GM19351 (cell line): ENCODE measurements at regions not wholly inside any gene's neighbourhood (a gene's known extent, or its start where the extent isn't known, plus 50 kb on each side); places are given as distances from the start of the nearest gene placed in this dataset.

Experiments
- ATAC-seq: cut with Tn5 transposase; IDR thresholded peaks from one replicate; pipeline ENCODE4 v1.9.1; 2021; ENCODE audit warnings: mild to moderate bottlenecking, moderate library complexity; ENCODE audit not compliant: unreplicated experiment

- no peak for ATAC-seq
Measured at GRCh38 chr2:71746946-71747501, 293.7 kb downstream of the DYSF start.

- no peak for ATAC-seq
Measured at GRCh38 chr2:71744781-71745180, 291.4 kb downstream of the DYSF start.

GRCh38 chr2:71743995-71744675, 290.8 kb downstream of the DYSF start:
- no peak for ATAC-seq

GRCh38 chr2:71742953-71743601, 289.7 kb downstream of the DYSF start:
- ATAC-seq: no peak

- no peak for ATAC-seq
Measured at GRCh38 chr2:71736986-71737385, 283.6 kb downstream of the DYSF start.

GRCh38 chr2:71736091-71736861, 282.9 kb downstream of the DYSF start:
- ATAC-seq: no peak
